PC-9 (cell line): ENCODE measurements at regions not wholly inside any gene's neighbourhood (a gene's known extent, or its start where the extent isn't known, plus 50 kb on each side); places are given as distances from the start of the nearest gene placed in this dataset.

Experiments used
- BruUV-seq: library from RNA; stranded (reverse); fragments of 400-500 nt; replicated peaks from 2 replicates; lab custom pipeline; 2021; lab: Mats Ljungman, UMichigan
- CTCF ChIA-PET: fragments of 300-600 bp; sonication (Branson Sonifier 250); formaldehyde crosslinking; loops from one replicate; lab custom pipeline; 2022; ENCODE audit warnings: antibody characterized with exemption; lab: Charles Lee
- POLR2A ChIA-PET: fragments of 300-600 bp; sonication (Branson Sonifier 250); formaldehyde crosslinking; loops from one replicate; lab custom pipeline; 2022; ENCODE audit warnings: antibody characterized with exemption; ENCODE audit not compliant: unreplicated experiment; lab: Charles Lee
- DNase-seq, 2 experiments: peaks; one replicate each; pipeline versions ENCODE4 v3.0.0 to v3.0.0-alpha.2; 2015 to 2022; ENCODE audit warnings: mixed read lengths in 1 of 2
- H2AFZ ChIP-seq: fragments of 200-600 bp; sonication (generic); 2 replicates; pipeline ENCODE4 v1.8.1; 2017; ENCODE audit warnings: antibody characterized with exemption
- H3F3A ChIP-seq: fragments of 200-600 bp; sonication (generic); 2 replicates; pipeline ENCODE4 v1.8.1; 2017; ENCODE audit warnings: antibody characterized with exemption, mild to moderate bottlenecking, low read depth; ENCODE audit not compliant: insufficient read depth
- H3K27ac ChIP-seq: fragments of 200-600 bp; sonication (generic); 2 replicates; pipeline ENCODE4 v1.6.1; 2016; ENCODE audit warnings: mixed run types
- H3K27me3 ChIP-seq: fragments of 200-600 bp; sonication (generic); 2 replicates; pipeline ENCODE4 v1.6.1; 2016; ENCODE audit warnings: low read depth, mixed run types; ENCODE audit not compliant: insufficient read depth
- H3K36me3 ChIP-seq: fragments of 200-600 bp; sonication (generic); 2 replicates; pipeline ENCODE4 v1.6.1; 2016; ENCODE audit warnings: low read depth, mixed run types
- H3K4me1 ChIP-seq: fragments of 200-600 bp; sonication (generic); replicated peaks from 2 replicates; pipeline ENCODE4 v1.6.1; 2016; ENCODE audit warnings: mixed run types; ENCODE audit not compliant: insufficient read depth
- H3K4me2 ChIP-seq: fragments of 200-600 bp; sonication (generic); 2 replicates; pipeline ENCODE4 v1.6.1; 2017; ENCODE audit warnings: mixed run types
- H3K4me3 ChIP-seq: fragments of 200-600 bp; sonication (generic); 2 replicates; pipeline ENCODE4 v1.6.1; 2016; ENCODE audit warnings: mixed run types
- H3K79me2 ChIP-seq: fragments of 200-600 bp; sonication (generic); 2 replicates; pipeline ENCODE4 v1.6.1; 2017; ENCODE audit warnings: low read depth, mixed run types
- H3K9me2 ChIP-seq: fragments of 200-600 bp; sonication (generic); 2 replicates; pipeline ENCODE4 v1.8.1; 2017; ENCODE audit warnings: mild to moderate bottlenecking; ENCODE audit not compliant: insufficient read depth
- H3K9me3 ChIP-seq: fragments of 200-600 bp; sonication (generic); 2 replicates; pipeline ENCODE4 v1.8.1; 2016; ENCODE audit warnings: low read depth; ENCODE audit not compliant: insufficient read depth
- H4K20me1 ChIP-seq: fragments of 200-600 bp; sonication (generic); 2 replicates; pipeline ENCODE4 v1.8.1; 2017; ENCODE audit not compliant: insufficient read depth
- EZH2 ChIP-seq: fragments of 200-600 bp; sonication (generic); IDR thresholded peaks from 2 replicates; pipeline ENCODE4 v1.8.0; 2017; ENCODE audit warnings: antibody characterized with exemption, low read depth
- intact Hi-C: fragments of 100-400 bp; cut with micrococcal nuclease; formaldehyde crosslinking; loops from one replicate; pipeline ENCODE4 v1.10.0; 2022; ENCODE audit not compliant: unreplicated experiment
- TF ChIP-seq, protein P1 (sequence below): fragments of 200-600 bp; sonication (generic); conservative IDR thresholded peaks from 2 replicates; pipeline ENCODE4 v1.6.1; 2017; ENCODE audit warnings: mixed run types, antibody characterized with exemption, mild to moderate bottlenecking, moderate library complexity

- Histone ChIP-seq H3K79me2 (no peaks in the 10 kb centered on the region), H3F3A (no peaks in the 10 kb centered on the region), H4K20me1 (no peaks in the 10 kb centered on the region), H3K36me3 (no peaks in the 10 kb centered on the region), H3K4me3 (no peak overlapping the region), H3K4me1 (no peaks in the 10 kb centered on the region), H3K27me3 (peaks cover 10% of the 10 kb centered on the region; the same call in 1 of the 2 replicates), H3K4me2 (no peak overlapping the region), H2AFZ (no peak overlapping the region), H3K27ac (no peak overlapping the region), H3K9me3 (no peaks in the 10 kb centered on the region), H3K9me2 (no peaks in the 10 kb centered on the region)
- no peak for TF ChIP-seq EZH2
- TF ChIP-seq, protein P1, sequence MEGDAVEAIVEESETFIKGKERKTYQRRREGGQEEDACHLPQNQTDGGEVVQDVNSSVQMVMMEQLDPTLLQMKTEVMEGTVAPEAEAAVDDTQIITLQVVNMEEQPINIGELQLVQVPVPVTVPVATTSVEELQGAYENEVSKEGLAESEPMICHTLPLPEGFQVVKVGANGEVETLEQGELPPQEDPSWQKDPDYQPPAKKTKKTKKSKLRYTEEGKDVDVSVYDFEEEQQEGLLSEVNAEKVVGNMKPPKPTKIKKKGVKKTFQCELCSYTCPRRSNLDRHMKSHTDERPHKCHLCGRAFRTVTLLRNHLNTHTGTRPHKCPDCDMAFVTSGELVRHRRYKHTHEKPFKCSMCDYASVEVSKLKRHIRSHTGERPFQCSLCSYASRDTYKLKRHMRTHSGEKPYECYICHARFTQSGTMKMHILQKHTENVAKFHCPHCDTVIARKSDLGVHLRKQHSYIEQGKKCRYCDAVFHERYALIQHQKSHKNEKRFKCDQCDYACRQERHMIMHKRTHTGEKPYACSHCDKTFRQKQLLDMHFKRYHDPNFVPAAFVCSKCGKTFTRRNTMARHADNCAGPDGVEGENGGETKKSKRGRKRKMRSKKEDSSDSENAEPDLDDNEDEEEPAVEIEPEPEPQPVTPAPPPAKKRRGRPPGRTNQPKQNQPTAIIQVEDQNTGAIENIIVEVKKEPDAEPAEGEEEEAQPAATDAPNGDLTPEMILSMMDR: no peak
- intact Hi-C loops: no loop called here
- no TSS peak for BruUV-seq
- ChIA-PET CTCF (no interaction called here), POLR2A (no interaction called here)
- no peak for DNase-seq
Measured at GRCh38 chr20:22984606-22985005, 50.5 kb upstream of the SSTR4 start.

DNA sequence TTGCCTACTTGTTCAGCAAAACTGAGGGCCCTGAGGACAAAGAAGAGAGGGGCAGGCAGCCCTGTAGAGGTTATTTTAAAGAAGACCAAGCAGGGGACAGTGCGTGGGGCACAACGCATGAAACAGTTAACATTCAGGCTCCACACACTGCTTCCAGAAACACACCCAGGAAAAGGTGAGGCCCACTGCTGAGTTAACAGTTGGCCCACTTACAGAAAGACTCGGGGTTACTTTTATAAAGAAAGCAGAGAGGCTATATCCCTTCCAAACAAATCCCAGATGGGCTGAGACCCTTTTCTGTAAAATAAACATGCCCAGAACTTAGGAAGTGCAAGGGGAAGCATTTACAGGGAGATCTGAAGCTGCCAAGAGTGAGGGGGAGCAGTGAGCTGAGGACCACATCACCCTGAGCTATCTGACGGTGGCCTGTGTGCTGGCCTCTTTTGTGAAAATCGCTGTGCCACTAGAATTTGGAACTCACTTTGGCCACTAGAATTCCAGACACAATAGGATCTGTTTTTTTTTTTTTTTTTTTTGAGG lies 49.8 kb upstream of the SSTR4 start:
- POLR2A ChIA-PET: no interaction called here
- intact Hi-C loops: no loop called here
- H3K4me1 ChIP-seq: no peaks in the 10 kb centered on the region
- TF ChIP-seq, protein P1: no peak
- TF ChIP-seq EZH2: no peak
- no peak overlapping the region for H3K4me2 ChIP-seq
- no TSS peak for BruUV-seq
- H3K36me3 ChIP-seq: no peaks in the 10 kb centered on the region
- no peaks in the 10 kb centered on the region for H4K20me1 ChIP-seq
- no peaks in the 10 kb centered on the region for H3F3A ChIP-seq
- no peak overlapping the region for H2AFZ ChIP-seq
- no peaks in the 10 kb centered on the region for H3K9me3 ChIP-seq
- H3K9me2 ChIP-seq: no peaks in the 10 kb centered on the region
- no peaks in the 10 kb centered on the region for H3K79me2 ChIP-seq
- DNase-seq: no peak
- peaks cover 3% of the 10 kb centered on the region; the same call in 1 of the 2 replicates for H3K27me3 ChIP-seq
- CTCF ChIA-PET: no interaction called here
- H3K4me3 ChIP-seq: no peak overlapping the region
- no peak overlapping the region for H3K27ac ChIP-seq
